Ovary (tissue), 7 donors: ENCODE measurements at regions not wholly inside any gene's neighbourhood (a gene's known extent, or its start where the extent isn't known, plus 50 kb on each side); places are given as distances from the start of the nearest gene placed in this dataset.

Source experiments
- DNase-seq, 5 donors: peaks; one replicate each; pipeline ENCODE4 v3.0.0-alpha.2; 2019 to 2020
- H3K27ac ChIP-seq, 2 donors: fragments of 200-600 bp; one replicate each; pipeline versions ENCODE4 v1.5.1 to v1.8.0; 2019 to 2022
- H3K27me3 ChIP-seq: fragments of 200-600 bp; one replicate; pipeline ENCODE4 v1.8.0; 2022
- H3K36me3 ChIP-seq: fragments of 200-600 bp; sonication (generic); one replicate; pipeline ENCODE4 v1.5.1; 2019
- H3K4me1 ChIP-seq: one replicate; pipeline ENCODE4 v1.8.1; 2013; ENCODE audit warnings: mild to moderate bottlenecking, moderate library complexity; ENCODE audit not compliant: insufficient read depth
- H3K4me3 ChIP-seq: fragments of 200-600 bp; sonication (generic); one replicate; pipeline ENCODE4 v1.5.1; 2017
- H3K9me3 ChIP-seq, 2 donors: fragments of 200-600 bp in 1 of 2; sonication (generic) in 1 of 2; one replicate each; pipeline versions ENCODE4 v1.5.1 to v1.8.1; 2013 to 2019; ENCODE audit warnings: mild to moderate bottlenecking in 1 of 2, moderate library complexity in 1 of 2
- EP300 ChIP-seq: sonication (generic); formaldehyde crosslinking; IDR thresholded peaks from one replicate; pipeline ENCODE4 v1.6.1; 2017; ENCODE audit warnings: antibody characterized with exemption
- POLR2A ChIP-seq: fragments of 450-650 bp; IDR thresholded peaks from one replicate; pipeline ENCODE4 v1.6.1; 2017; ENCODE audit warnings: antibody characterized with exemption, mild to moderate bottlenecking, moderate library complexity
- WGBS, 3 donors: extraction: QIAGEN DNeasy Blood & Tissue Kit in 1 of 3; methylation state at CpG; one replicate each; pipeline versions ENCODE4 v1.1.5 to v1.1.7; 2013 to 2017; 5-methylcytosine and 5-hydroxymethylcytosine counted together
- intact Hi-C, 4 donors: fragments of 100-400 bp; cut with DNase I; formaldehyde crosslinking; loops; one replicate each; pipeline versions ENCODE4 v1.11.0 to v1.15.1; 2022 to 2023
- TF ChIP-seq, protein P1 (sequence below), 3 donors: fragments of 450-650 bp in 2 of 3; fragments of 200-600 bp in 1 of 3; IDR thresholded peaks; one replicate each; pipeline versions ENCODE4 v1.5.1 to v1.8.0; 2016 to 2022; ENCODE audit warnings: antibody characterized with exemption in 3 of 3, mild to moderate bottlenecking in 1 of 3
- donor health status: DM: no; HTN: no; CAD: no; lungs with moderate emphysema.
- donor health status: DM: no; HTN: no; CAD: no.
- donor health status: Bipolar disorder and iron deficiency.
- donor health status: DM: no; HTN: no; CAD: no.
- donor health status: DM: yes; HTN: yes; CAD: no.

DNA sequence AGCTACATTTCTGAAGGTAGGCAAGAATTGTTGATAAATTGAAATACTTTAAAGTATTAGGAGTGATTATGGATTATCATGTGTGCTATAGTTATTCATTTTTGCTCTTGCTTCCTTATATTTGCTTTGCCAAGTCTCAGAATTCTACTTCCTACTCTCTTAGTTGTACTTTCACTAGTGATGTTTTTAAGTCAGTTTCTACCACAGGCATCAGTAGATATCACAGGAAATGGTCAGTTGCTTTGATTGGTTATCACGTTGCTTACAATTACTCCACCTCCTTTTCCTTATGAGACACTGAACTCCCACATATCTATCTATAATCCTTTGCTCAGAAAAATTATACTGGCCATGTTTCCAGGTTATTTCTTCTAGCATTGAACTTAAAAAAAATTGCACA lies 472.8 kb downstream of the DMRTA1 start:
- peaks cover 2% of the 10 kb centered on the region for H3K27me3 ChIP-seq
- TF ChIP-seq POLR2A (no peak), EP300 (no peak)
- TF ChIP-seq, protein P1, sequence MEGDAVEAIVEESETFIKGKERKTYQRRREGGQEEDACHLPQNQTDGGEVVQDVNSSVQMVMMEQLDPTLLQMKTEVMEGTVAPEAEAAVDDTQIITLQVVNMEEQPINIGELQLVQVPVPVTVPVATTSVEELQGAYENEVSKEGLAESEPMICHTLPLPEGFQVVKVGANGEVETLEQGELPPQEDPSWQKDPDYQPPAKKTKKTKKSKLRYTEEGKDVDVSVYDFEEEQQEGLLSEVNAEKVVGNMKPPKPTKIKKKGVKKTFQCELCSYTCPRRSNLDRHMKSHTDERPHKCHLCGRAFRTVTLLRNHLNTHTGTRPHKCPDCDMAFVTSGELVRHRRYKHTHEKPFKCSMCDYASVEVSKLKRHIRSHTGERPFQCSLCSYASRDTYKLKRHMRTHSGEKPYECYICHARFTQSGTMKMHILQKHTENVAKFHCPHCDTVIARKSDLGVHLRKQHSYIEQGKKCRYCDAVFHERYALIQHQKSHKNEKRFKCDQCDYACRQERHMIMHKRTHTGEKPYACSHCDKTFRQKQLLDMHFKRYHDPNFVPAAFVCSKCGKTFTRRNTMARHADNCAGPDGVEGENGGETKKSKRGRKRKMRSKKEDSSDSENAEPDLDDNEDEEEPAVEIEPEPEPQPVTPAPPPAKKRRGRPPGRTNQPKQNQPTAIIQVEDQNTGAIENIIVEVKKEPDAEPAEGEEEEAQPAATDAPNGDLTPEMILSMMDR (IDR thresholded peaks at IDR 0.05), result no peak
- no peak overlapping the region for H3K27ac ChIP-seq
- no peaks in the 10 kb centered on the region for H3K4me1 ChIP-seq
- H3K9me3 ChIP-seq, result no peaks in the 10 kb centered on the region
- intact Hi-C loops, result no loop called here
- no peaks in the 10 kb centered on the region for H3K36me3 ChIP-seq
- H3K4me3 ChIP-seq, result no peak overlapping the region
- WGBS, 3 donors, result 9 to 32% (median 24%) methylated on average over 1 of the region's 1 CpG
- DNase-seq, result no peak

DNA sequence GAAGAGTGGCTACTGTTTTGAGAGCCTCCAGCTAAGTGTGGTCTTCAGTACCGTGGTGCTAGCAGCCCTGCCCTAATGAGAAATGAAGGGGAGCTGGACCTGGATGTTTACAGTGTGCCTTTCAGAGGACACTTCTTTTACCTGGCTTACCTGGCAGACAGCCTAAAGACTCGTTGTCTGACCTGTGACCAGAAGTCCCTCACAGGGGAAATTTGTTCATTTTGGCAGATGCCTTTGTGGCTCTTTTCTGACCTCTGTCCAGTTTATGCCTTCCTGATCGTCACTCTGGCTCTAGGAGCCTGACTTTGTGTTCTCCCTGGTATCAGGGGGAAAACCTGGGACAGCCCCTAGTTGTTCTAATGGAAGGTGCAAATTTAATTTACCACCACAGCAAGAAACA lies 475.1 kb downstream of the DMRTA1 start:
- Histone ChIP-seq H3K4me1 (no peaks in the 10 kb centered on the region), H3K27me3 (no peaks in the 10 kb centered on the region), H3K4me3 (no peak overlapping the region), H3K27ac (no peak overlapping the region), H3K36me3 (no peaks in the 10 kb centered on the region), H3K9me3 (no peaks in the 10 kb centered on the region)
- intact Hi-C loops, result no loop called here
- DNase-seq, result no peak
- WGBS, 3 donors, result 53 to 67% (median 59%) methylated on average over 3 of the region's 3 CpGs
- TF ChIP-seq, protein P1 (IDR thresholded peaks at IDR 0.05), result no peak
- TF ChIP-seq EP300 (no peak), POLR2A (no peak)

DNA sequence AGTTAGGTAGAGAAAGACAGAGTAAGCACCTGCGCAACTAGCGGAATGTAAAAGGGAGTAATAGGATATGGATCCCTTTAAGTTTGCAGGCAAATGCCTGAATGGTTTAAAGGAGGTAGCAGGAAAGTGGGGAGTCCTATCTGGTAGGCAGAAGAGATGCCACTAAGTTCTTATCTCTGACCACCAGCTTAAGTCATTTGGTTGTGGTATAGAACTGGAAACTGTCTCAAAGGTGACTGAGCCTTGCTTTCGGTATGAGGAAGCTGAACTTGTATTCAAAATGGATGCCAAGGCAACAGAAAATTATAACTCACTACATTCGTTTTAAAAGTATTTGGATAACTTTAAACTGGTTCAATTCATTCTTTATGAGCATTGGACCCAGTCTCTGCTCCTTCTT lies 475.6 kb downstream of the DMRTA1 start:
- 77 to 83% (median 77%) methylated on average over 4 of the region's 4 CpGs for WGBS, 3 donors
- Histone ChIP-seq H3K4me1 (no peaks in the 10 kb centered on the region), H3K4me3 (no peak overlapping the region), H3K9me3 (no peaks in the 10 kb centered on the region), H3K27ac (no peak overlapping the region), H3K36me3 (no peaks in the 10 kb centered on the region), H3K27me3 (no peaks in the 10 kb centered on the region)
- TF ChIP-seq EP300 (no peak), POLR2A (no peak)
- TF ChIP-seq, protein P1 (IDR thresholded peaks at IDR 0.05), result no peak
- no peak for DNase-seq
- intact Hi-C loops, result no loop called here

DNA sequence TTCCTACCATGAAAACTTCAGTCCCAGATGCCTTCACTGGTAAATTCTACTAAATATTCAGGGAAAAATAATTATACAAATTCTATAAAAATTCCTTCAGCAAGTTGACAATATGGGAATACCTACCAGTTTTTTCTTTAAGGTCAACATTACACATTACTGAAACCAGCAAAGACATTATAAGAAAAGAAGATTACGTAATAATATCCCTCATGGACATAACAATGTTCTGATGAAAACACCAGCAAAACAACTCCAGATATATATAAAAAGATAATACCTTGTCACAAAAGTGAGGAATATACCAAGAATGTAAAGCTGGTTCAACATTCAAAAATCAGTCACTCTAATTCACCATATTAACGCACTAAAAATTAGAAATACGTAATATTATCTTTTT lies 507.9 kb downstream of the DMRTA1 start:
- TF ChIP-seq, protein P1 (IDR thresholded peaks at IDR 0.05), result no peak
- TF ChIP-seq POLR2A (no peak), EP300 (no peak)
- H3K36me3 ChIP-seq, result no peaks in the 10 kb centered on the region

DNA sequence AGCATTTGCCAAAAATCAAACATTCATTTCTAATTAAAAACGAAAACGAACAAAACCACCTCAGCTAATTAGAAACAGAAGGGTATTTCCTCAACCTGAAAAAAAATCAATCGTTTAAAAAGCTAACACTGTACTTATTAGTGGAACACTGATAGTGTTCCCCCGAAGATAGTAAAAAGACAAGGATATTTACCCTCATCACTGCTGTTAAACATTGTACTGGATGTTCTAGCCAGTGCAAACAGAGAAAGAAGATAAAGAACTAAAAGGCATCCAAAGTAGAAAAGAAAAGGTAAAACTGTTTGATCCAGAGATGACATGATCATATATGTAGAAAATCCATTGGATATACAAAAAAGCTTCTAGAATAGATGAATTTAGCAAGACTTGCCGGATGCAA lies 508.3 kb downstream of the DMRTA1 start:
- Histone ChIP-seq H3K27ac (no peak overlapping the region), H3K4me3 (no peak overlapping the region), H3K9me3 (no peaks in the 10 kb centered on the region), H3K27me3 (no peaks in the 10 kb centered on the region), H3K36me3 (no peaks in the 10 kb centered on the region), H3K4me1 (no peaks in the 10 kb centered on the region)
- 59 to 68% (median 62%) methylated on average over 5 of the region's 5 CpGs for WGBS, 3 donors
- DNase-seq, result no peak
- TF ChIP-seq, protein P1 (IDR thresholded peaks at IDR 0.05), result no peak
- TF ChIP-seq EP300 (no peak), POLR2A (no peak)
- intact Hi-C loops, result no loop called here

More for the DNA sequence above, 507.9 kb downstream of the DMRTA1 start:
- no peak for DNase-seq
- no peaks in the 10 kb centered on the region for H3K9me3 ChIP-seq
- no peak overlapping the region for H3K4me3 ChIP-seq
- intact Hi-C loops, result no loop called here
- no peaks in the 10 kb centered on the region for H3K27me3 ChIP-seq
- H3K27ac ChIP-seq, result no peak overlapping the region
- H3K4me1 ChIP-seq, result no peaks in the 10 kb centered on the region
- 86 to 91% (median 88%) methylated on average over 3 of the region's 3 CpGs for WGBS, 3 donors
